Gastroesophageal sphincter (tissue), 3 donors: ENCODE measurements at regions not wholly inside any gene's neighbourhood (a gene's known extent, or its start where the extent isn't known, plus 50 kb on each side); places are given as distances from the start of the nearest gene placed in this dataset.

ENCODE experiments used
- POLR2A ChIP-seq, 2 donors: fragments of 450-650 bp; IDR thresholded peaks; one replicate each; pipeline ENCODE4 v1.6.1; 2017; ENCODE audit warnings: antibody characterized with exemption in 2 of 2, mild to moderate bottlenecking in 2 of 2, moderate library complexity in 1 of 2
- TF ChIP-seq, protein P1 (sequence below), 4 experiments: fragments of 200-600 bp in 2 of 4; fragments of 450-650 bp in 2 of 4; sonication (generic) in 1 of 4; IDR thresholded peaks; one replicate each; pipeline ENCODE4 v1.5.1; 2017 to 2019; ENCODE audit warnings: antibody characterized with exemption in 4 of 4, mild to moderate bottlenecking in 2 of 4, moderate library complexity in 2 of 4

DNA sequence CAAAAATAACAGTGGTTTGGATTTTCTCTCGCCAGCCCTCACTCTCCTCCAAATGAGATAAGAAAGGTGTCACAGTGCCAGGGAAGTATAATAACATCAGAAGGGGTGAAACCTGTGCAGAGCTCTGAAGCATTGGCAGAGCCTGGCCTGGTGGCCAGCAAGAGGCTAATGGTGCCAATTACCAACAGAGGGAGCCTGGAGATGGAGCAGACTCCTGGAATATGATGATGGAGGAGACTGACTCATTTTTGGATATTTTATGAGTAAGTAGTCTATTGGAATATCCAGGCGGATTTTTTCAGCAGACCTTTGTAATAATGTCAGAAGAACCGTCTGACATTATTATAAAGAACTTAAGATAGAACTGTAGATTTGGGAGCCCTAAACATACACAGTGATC is 442.6 kb upstream of the MARCKS start:
- TF ChIP-seq, protein P1, sequence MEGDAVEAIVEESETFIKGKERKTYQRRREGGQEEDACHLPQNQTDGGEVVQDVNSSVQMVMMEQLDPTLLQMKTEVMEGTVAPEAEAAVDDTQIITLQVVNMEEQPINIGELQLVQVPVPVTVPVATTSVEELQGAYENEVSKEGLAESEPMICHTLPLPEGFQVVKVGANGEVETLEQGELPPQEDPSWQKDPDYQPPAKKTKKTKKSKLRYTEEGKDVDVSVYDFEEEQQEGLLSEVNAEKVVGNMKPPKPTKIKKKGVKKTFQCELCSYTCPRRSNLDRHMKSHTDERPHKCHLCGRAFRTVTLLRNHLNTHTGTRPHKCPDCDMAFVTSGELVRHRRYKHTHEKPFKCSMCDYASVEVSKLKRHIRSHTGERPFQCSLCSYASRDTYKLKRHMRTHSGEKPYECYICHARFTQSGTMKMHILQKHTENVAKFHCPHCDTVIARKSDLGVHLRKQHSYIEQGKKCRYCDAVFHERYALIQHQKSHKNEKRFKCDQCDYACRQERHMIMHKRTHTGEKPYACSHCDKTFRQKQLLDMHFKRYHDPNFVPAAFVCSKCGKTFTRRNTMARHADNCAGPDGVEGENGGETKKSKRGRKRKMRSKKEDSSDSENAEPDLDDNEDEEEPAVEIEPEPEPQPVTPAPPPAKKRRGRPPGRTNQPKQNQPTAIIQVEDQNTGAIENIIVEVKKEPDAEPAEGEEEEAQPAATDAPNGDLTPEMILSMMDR (IDR thresholded peaks at IDR 0.05): peak; percentile 19 to 66 (median 54)
- TF ChIP-seq POLR2A (IDR thresholded peaks at IDR 0.05): no peak
